GM20000 (cell line): ENCODE measurements at regions not wholly inside any gene's neighbourhood (a gene's known extent, or its start where the extent isn't known, plus 50 kb on each side); places are given as distances from the start of the nearest gene placed in this dataset.

Experiments used
- DNase-seq: peaks from one replicate; pipeline ENCODE4 v3.0.0; 2012; ENCODE audit warnings: low spot score
- TF ChIP-seq, protein P1 (sequence below): IDR thresholded peaks from 2 replicates; pipeline ENCODE4 v1.5.1; 2012; ENCODE audit warnings: mild to moderate bottlenecking, control low read depth; ENCODE audit errors: extremely low read depth, missing control alignments

DNA sequence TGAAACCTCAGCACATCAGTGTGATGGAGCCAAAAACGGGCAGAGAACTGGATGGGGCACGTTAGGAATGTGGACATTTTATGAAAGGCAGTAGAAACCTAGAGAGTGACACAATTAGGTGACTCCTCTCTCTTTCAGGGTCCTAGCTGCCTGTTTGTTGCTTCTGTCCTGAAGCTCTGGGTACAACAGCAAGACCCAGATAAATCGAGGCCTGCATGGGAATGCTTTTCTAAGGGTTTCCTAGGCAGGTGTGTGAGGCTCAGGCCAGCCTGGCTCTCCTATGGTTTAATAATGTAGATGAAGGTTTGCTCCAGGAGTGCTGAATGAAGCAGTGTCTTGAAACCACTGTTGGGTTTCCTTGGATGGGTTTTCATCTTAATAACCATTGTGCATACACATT is 517.1 kb upstream of the RAB6C start:
- DNase-seq, result no peak
- TF ChIP-seq, protein P1, sequence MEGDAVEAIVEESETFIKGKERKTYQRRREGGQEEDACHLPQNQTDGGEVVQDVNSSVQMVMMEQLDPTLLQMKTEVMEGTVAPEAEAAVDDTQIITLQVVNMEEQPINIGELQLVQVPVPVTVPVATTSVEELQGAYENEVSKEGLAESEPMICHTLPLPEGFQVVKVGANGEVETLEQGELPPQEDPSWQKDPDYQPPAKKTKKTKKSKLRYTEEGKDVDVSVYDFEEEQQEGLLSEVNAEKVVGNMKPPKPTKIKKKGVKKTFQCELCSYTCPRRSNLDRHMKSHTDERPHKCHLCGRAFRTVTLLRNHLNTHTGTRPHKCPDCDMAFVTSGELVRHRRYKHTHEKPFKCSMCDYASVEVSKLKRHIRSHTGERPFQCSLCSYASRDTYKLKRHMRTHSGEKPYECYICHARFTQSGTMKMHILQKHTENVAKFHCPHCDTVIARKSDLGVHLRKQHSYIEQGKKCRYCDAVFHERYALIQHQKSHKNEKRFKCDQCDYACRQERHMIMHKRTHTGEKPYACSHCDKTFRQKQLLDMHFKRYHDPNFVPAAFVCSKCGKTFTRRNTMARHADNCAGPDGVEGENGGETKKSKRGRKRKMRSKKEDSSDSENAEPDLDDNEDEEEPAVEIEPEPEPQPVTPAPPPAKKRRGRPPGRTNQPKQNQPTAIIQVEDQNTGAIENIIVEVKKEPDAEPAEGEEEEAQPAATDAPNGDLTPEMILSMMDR, result no peak

DNA sequence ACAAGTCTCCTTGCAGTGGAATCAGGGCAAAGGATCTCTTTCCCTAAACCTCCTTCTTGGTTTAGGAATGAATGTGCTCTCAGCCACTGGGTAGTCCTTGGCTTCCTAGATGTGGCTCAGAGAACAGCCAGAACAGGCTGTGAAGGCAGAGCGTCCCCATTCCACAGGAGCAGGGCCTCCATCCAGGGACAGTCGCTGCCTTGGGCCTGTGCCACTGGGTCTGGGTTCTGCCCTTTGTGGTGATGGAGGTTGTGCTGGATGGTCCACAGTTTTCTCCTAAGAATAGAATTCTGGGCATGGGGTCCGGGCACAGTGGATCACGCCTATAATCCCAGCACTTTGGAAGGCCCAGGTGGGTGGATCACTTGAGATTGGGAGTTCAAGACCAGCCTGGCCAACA is 516.5 kb upstream of the RAB6C start:
- TF ChIP-seq, protein P1, result no peak
- no peak for DNase-seq

GRCh38 chr2:129464036-129464435 is 515.4 kb upstream of the RAB6C start:
- no peak for DNase-seq
- TF ChIP-seq, protein P1, result no peak

DNA sequence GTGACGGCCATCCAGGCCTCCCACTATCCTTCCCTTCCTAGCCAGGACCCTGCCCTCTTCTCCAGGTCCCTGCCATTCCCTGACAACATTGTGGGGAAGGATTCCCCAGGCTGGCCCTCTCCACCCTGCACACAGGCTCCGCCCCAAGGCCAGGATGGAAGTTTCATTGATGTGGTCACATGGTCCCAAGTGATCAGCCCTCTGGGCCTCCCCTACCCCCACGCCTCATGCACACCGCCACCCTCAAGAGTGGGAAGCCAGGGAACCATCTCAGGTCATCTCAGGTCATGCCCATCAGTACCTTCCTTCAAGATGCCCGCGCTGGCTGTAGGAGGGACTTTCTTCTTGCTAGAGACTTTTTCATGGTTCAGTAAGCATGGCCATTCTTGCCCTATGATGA is 514.8 kb upstream of the RAB6C start:
- TF ChIP-seq, protein P1, result no peak

DNA sequence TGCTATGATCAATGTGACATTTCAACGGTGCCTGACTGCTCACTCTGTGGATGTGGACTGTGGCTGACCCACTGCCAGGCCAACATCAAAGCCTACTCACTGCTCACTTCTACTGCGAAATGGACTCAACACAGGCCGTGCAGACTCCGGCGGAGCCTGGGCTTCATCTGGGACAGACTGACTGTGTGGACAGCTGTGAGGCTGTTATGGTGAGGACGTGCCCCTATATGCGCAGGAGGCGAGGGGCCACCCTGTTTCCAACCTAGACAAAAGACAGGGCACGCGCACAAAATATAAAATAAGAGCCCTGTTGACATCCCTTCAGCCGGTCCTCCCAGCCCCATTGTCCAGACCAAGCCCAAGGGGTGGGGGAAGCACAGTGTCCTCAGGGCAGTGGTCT is 514.4 kb upstream of the RAB6C start:
- TF ChIP-seq, protein P1, result no peak
- no peak for DNase-seq

More for the DNA sequence above, 514.8 kb upstream of the RAB6C start:
- DNase-seq, result no peak

- TF ChIP-seq, protein P1, result no peak
- no peak for DNase-seq
Measured at GRCh38 chr2:129466389-129466788, 513.1 kb upstream of the RAB6C start.

DNA sequence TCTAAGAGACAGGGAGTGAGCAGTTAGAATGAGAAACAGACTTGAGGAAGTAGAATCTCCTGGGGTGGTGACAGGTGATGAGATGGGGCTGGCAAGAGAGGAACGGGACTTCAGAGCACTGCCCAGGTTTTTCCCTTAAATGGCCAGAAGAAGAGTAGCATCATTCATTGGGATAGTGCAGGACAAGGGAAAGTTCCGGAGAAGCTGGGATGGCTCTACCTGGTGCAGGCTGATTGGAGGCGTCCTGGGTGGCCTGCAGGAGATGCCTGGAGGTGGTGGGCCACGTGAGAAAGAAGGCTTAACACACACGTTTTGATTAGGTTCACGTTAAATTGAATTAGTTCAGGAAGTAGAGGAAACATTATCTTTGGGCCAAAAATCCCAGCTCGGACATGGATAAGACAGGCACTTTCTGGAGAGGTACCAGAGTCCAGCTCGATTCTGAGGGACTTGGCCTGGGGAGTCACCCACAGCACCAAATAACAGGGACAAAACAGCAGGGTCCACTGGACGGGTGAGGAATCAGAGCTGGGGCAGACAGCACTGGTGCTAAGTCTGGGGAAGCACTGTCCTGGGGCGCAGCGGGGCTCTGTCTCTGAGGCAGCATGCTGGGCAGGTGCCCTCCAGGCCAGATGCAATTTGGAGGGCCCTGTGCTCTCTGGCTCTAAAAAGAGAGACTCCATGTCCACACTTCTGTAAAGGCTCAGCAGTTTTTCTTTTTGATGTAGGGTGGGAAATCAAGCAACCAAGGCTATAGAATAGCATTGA is 512.3 kb upstream of the RAB6C start:
- DNase-seq, result no peak

More for the DNA sequence above, 512.3 kb upstream of the RAB6C start:
- TF ChIP-seq, protein P1, result no peak
